ENCODE measurements at regions not wholly inside any gene's neighbourhood (a gene's known extent, or its start where the extent isn't known, plus 50 kb on each side); places are given as distances from the start of the nearest gene placed in this dataset.
"Not testable (repeated sequence)": the region's sequence is repeated elsewhere in the genome, so short reads cannot be mapped to it uniquely, and the experiment has no call there.

- no peak for DNase-seq
These were observed 93.5 kb downstream of the NAB1 start for GRCh38 chr2:190742431-190742830.

GRCh38 chr2:190744041-190744440 lies 95.2 kb downstream of the NAB1 start:
- peak in 1 of 2 experiments; percentile 59 for DNase-seq

DNA sequence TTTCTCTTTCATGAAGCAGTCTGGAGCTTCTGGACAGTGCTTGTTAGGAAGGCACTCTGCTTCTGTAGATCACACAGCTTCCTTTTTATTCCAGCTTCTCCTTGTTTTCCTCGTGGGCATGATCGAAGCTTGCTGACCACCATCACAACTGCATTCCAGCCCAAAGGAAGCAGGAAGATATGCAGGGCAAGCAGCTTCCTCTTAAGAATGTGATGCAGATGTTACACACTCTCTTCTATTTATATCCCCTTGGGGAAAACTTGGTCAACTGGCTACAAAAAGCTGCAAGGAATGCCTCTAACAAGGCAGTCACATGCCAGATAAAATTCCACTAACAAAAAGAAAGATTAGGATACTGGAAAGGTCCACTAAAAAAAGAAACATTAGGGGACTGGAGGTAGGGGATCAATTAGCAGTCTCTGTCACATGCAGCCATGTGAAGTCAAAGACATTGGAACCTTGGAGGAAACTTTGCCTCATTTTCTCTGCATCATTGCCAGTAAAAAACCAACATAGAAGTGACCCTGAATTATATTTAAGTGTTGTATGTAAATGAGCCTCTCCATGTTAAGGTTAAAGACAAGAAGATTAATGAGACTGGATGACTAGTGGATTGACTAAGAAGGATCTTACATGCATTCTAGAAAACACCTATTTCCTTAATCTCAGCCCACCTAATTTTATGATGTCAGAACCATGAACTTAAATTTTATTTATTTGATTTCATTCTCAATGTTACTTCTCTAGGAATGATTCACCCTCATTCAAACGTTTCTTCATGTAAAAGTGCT lies 98.3 kb downstream of the NAB1 start:
- no peak for DNase-seq

- DNase-seq: no peak
These were observed 100.1 kb downstream of the NAB1 start for GRCh38 chr2:190748966-190749365.

GRCh38 chr2:190755772-190756415 lies 107.0 kb downstream of the NAB1 start:
- DNase-seq: no peak

- no peak for DNase-seq
These were observed 110.9 kb downstream of the NAB1 start for GRCh38 chr2:190759749-190760213.

GRCh38 chr2:190760353-190761150 lies 111.7 kb downstream of the NAB1 start:
- DNase-seq: not testable (repeated sequence)

- not testable (repeated sequence) for DNase-seq
These were observed 112.3 kb downstream of the NAB1 start for GRCh38 chr2:190761216-190761615.

DNA sequence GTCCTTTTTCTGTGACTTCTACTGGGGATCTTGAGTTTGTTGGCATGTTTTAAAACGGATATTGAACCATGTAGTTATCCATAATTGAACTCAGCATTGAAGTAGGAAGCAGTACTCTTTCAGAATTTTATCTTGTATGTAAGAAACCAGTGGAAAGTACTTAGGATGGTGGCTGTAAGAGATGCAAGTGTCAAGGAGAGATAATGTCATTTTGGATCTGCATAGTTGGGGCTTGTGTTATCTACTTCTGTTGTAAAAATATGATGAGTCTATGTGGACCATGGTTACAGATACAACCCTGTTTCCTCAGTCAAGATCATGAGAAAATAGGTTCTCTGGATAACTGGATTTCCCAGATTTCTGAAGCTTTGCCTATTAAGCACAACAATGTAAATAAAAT lies 113.7 kb downstream of the NAB1 start:
- DNase-seq: no peak

- no peak for DNase-seq
These were observed 114.2 kb downstream of the NAB1 start for GRCh38 chr2:190763100-190763499.

DNA sequence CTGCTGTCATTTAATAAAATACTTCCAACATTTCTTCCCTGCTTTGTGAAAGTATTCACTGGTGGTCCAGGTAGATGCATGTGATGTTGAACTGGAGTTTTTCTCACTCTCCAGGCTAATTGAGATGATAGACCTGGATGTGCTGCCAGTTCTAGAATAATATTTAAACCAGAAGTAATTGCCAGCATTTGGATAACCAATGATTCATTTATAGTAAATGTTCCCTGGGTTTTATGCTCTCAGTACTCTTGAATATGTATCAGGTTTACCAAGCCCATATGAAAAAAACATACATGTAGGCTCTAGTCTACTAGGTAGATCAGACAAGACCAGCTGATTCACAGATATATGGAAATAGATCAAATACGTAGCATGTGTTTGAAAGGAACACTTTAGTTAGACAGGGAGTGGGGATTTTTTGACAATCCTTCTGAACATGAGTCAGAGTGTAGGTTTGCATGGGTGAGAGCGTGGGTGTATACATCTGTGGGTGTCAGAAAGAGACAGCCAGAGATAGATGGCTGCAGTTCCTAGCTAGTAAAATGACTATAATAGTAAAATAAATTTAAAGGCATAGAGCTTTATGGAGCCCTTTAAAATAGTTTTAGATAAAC lies 115.1 kb downstream of the NAB1 start:
- peak; percentile 22 to 81 for DNase-seq

DNA sequence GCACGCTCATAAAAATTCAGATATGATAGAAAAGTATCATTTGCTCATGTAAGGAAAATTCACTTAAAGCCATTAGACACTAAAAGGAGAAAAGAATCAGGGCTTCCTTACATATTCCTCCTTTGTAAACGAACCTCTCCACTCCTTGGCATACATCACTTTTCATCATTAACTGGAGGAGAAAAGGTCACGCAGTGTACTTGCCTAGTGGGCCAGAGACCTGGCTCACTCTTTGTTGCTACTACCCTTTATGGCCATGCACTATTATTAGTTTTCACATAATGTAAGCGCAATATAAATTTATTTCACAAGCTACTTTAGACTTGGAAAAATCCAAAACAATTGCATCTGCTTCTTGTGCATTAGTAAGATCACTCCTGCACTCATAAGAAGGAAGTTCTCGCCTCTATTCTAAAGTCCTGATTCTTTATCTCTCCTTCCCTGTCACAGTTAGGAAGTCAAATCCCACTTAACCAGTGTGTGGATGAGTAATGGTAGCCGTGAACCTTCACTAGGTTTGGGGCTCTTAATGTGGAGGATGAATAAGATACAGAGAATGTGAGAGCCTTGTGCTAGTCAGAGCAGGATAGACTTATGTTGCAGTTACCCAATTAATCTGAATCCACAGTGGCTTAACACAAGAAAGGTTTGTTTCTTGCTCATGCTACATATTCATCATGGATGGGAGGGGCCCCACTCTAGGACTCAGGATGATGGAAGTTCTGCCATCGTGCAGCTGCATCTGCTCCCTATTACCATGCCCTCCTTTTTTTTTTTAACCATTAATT lies 115.0 kb upstream of the GLS start:
- DNase-seq: no peak

DNA sequence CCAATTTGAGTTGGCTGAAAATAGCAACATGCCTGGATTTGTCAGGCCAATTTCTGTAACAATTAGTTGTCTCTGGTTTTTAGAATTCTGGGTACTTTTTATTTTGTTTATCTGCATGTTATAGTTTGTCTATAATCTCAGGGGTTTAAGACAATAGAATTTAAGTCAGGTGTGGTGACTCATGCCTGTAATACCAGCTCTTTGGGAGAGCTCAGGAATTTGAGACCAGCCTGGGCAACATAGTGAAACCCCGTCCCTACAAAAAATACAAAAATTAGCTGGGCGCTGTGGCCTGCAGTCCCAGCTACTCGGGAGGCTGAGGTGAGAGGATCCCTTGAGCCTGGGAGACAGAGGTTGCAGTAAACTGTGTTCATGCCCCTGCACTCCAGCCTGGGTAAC lies 114.4 kb upstream of the GLS start:
- no peak for DNase-seq

DNA sequence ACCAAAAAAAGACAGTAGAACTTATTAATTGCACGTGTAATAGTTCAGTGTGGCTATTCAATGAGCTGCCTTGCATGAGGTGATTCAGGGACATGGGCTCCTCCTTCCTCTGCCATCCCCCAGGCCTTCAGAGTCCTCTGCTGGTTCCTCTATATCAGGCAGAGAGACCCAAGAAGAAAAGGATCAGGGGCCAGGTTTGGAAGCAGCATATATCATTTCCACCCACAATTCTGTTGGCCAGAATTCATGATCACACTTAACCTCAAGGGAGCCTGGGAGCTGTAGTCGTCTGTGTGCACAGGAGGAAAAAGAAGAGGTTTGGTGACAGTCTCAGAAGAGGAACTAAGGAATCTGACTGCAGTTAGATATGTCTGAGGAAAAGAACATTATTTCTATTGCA lies 114.0 kb upstream of the GLS start:
- DNase-seq: no peak

- DNase-seq: no peak
These were observed 112.8 kb upstream of the GLS start for GRCh38 chr2:190767821-190768220.

- no peak for DNase-seq
These were observed 111.4 kb upstream of the GLS start for GRCh38 chr2:190769258-190769657.

GRCh38 chr2:190771726-190772125 lies 108.9 kb upstream of the GLS start:
- DNase-seq: no peak

DNA sequence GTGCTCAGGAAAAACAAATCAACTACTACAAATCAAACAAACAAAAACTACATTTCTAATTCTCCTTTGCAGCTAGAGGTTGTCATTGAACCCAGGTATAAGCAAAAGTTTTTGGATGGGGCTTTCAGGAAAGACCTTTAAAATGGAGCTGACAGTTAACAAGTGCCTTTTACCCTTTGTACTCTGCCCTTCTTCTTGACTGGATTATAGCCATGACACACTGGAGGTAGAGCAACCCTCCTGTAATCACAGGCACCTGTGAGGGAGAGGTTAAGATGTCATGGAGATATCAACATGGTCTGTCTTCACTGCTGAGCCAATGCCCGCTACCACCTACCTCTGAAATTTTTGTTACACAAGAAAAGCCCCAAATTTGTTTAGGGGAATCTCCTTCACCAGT lies 100.0 kb upstream of the GLS start:
- no peak for DNase-seq

GRCh38 chr2:190781604-190782198 lies 98.9 kb upstream of the GLS start:
- DNase-seq: peak; percentile 33 to 44

DNA sequence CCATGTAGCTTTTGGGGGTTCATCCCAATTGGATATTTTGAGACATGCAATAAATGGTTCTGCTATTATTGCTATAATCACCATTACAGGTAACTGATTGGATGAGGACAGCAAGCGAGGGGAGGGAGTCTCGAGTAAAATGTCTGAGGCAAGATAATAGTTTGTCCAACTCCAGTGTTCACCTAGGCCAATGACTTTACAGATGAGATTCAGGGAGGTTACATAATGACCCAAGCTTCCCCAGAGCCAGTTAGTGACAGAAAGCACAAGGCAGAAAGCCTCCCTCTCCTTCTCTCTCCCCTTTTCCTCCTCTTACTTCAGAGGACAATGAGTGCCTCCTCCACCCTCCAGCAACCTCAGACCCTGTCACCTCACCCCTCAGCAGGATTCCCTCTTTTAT lies 98.4 kb upstream of the GLS start:
- DNase-seq: no peak

DNA sequence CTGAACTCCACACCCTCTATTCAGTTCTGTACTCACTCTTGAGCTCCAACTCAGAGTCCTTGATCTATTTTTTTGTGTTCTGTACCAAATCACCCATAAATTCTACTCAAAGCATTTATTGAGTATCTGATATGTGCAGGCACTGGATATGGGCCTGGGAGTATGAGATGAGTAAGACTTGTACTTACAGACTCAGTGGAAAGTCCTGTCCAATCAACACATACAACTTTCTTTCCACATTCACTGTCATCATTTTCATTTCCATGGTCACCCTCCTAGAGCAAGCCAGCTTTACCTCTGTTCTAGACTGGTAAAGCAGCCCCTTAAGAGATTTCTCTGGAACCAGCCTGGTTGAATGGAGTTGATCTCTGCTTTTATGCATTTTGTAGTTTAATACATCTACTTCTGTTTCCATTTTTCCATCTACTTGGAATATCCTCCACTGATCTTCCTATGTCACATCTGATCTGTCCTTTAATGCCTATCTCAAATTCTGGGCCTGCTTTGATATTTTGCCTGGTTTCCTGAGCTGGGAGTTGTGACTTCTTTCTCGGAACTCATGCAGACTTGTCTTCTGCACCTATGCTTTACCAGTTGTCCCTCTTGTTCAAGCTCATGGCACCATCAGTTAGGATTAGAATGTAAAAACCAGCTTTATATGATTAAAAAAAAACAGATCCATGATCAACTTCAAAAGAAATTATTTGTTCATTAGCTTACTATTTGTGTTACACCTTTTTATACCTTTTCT lies 96.9 kb upstream of the GLS start:
- DNase-seq: no peak
